ENCODE measurements at regions not wholly inside any gene's neighbourhood (a gene's known extent, or its start where the extent isn't known, plus 50 kb on each side); places are given as distances from the start of the nearest gene placed in this dataset.
"Not testable (repeated sequence)": the region's sequence is repeated elsewhere in the genome, so short reads cannot be mapped to it uniquely, and the experiment has no call there.

GRCh38 chr6:115811541-115811940 is 249.2 kb downstream of the FRK start:
- DNase-seq (ENCODE audit: low read depth), result no peak

- DNase-seq (ENCODE audit: low read depth), result no peak
These were observed 262.5 kb downstream of the FRK start for GRCh38 chr6:115798229-115798628.

- DNase-seq (ENCODE audit: low read depth), result peak; percentile 1
These were observed 263.9 kb downstream of the FRK start for GRCh38 chr6:115796829-115797228.

- no peak for DNase-seq (ENCODE audit: low read depth)
These were observed 264.6 kb downstream of the FRK start for GRCh38 chr6:115796061-115796460.

- peak; percentile 4 for DNase-seq (ENCODE audit: low read depth)
These were observed 277.2 kb downstream of the FRK start for GRCh38 chr6:115783402-115784061.

GRCh38 chr6:115782612-115783011 is 278.1 kb downstream of the FRK start:
- no peak for DNase-seq (ENCODE audit: low read depth)

GRCh38 chr6:115773741-115774140 is 286.9 kb downstream of the FRK start:
- DNase-seq (ENCODE audit: low read depth), result no peak

- no peak for DNase-seq (ENCODE audit: low read depth)
These were observed 289.8 kb downstream of the FRK start for GRCh38 chr6:115770851-115771250.

GRCh38 chr6:115768500-115768899 is 292.2 kb downstream of the FRK start:
- DNase-seq (ENCODE audit: low read depth), result no peak

- peak; percentile 3 for DNase-seq (ENCODE audit: low read depth)
These were observed 292.8 kb downstream of the FRK start for GRCh38 chr6:115767931-115768330.

- DNase-seq (ENCODE audit: low read depth), result no peak
These were observed 293.8 kb downstream of the FRK start for GRCh38 chr6:115766745-115767462.

- DNase-seq (ENCODE audit: low read depth), result no peak
These were observed 294.7 kb downstream of the FRK start for GRCh38 chr6:115765966-115766365.

- DNase-seq (ENCODE audit: low read depth), result no peak
These were observed 301.6 kb downstream of the FRK start for GRCh38 chr6:115759051-115759450.

GRCh38 chr6:115753446-115753845 is 307.2 kb downstream of the FRK start:
- no peak for DNase-seq (ENCODE audit: low read depth)

- no peak for DNase-seq (ENCODE audit: low read depth)
These were observed 309.7 kb downstream of the FRK start for GRCh38 chr6:115750946-115751345.

- no peak for DNase-seq (ENCODE audit: low read depth)
These were observed 310.4 kb downstream of the FRK start for GRCh38 chr6:115750292-115750691.

GRCh38 chr6:115747719-115748118 is 313.0 kb downstream of the FRK start:
- no peak for DNase-seq (ENCODE audit: low read depth)

- DNase-seq (ENCODE audit: low read depth), result not testable (repeated sequence)
These were observed 314.1 kb downstream of the FRK start for GRCh38 chr6:115746583-115746982.

- DNase-seq (ENCODE audit: low read depth), result no peak
These were observed 319.8 kb downstream of the FRK start for GRCh38 chr6:115740907-115741306.

- no peak for DNase-seq (ENCODE audit: low read depth)
These were observed 325.1 kb downstream of the FRK start for GRCh38 chr6:115735610-115736009.

GRCh38 chr6:115733426-115733825 is 327.3 kb downstream of the FRK start:
- DNase-seq (ENCODE audit: low read depth), result no peak

GRCh38 chr6:115729036-115729435 is 331.7 kb downstream of the FRK start:
- DNase-seq (ENCODE audit: low read depth), result no peak

GRCh38 chr6:115728171-115728570 is 332.5 kb downstream of the FRK start:
- DNase-seq (ENCODE audit: low read depth), result no peak
